Stimulated activated CD8-positive, alpha-beta memory T cell treated with anti-CD3 and anti-CD28 coated beads, Interleukin-15, amount 100 ng/mL, for 4 hours (primary cell): ENCODE measurements at regions not wholly inside any gene's neighbourhood (a gene's known extent, or its start where the extent isn't known, plus 50 kb on each side); places are given as distances from the start of the nearest gene placed in this dataset.

Source experiments
- DNase-seq, 2 donors: peaks; one replicate each; pipeline ENCODE4 v3.0.0-alpha.2; 2020; ENCODE audit warnings: low read depth in 2 of 2

DNA sequence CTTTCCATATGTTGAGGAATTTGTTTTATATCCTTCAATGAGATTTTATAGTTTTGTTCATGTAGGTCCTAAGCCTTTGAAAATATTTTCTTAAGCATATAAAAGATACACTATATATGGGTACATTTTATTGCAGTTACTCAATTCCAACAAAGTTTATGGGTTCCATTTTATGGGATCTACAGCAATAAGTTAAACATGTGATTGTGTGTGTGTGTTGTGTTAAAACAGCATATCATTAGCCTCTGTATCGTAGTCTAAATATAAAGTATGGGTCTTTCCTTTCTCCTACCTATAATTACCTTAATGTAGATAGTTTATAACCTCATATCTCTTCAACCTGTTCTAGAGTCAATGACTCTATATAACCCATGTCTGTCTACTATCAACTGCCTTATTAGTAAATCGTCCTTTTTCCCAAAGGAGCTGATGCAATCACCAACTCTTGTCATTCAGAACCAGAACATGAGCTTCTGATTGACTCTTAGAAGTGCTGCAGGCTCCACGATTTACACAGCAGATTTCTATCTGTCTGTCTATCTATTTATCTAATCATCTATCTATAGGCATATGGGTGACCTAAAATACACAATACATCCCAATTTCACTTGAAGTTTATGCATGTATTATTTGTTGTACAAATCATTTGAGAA is 512.6 kb upstream of the CBLB start:
- DNase-seq = no peak

DNA sequence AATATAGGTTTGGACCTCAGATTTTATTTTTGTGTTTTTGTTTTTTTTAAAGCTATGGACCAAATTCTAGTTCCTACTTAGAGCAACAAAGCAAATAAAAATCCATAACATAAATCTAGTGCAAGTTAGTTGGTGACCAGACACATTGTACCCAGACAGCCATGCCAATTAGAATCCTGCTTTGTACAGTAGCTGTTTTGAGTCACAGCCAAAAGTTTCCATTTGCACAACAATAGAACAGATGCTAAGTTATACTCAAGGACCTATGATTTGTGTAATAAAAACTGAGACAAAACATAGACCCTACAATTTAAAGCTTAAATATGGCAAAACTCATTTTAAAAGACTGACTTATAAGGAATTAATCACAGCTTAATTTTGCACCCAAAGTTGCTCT is 513.1 kb upstream of the CBLB start:
- no peak for DNase-seq

DNA sequence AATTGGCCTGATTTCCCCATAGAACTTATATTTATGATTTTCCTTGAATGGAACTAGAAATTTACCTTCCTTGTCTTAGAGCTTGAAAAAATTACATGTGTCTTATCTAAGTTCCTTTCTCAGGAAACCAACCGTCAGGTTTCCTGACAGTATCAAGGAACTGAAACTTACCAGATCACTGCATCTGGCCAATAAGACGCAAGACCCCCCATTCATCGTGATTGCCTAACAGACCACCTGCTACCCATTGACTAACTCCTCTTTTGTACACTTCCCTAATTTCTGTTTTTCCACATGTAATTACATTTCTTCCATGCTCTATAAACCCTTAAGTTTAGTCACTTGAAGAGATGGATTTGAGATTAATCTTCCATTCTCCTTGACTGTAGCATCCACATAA is 517.2 kb upstream of the CBLB start:
- DNase-seq = no peak

DNA sequence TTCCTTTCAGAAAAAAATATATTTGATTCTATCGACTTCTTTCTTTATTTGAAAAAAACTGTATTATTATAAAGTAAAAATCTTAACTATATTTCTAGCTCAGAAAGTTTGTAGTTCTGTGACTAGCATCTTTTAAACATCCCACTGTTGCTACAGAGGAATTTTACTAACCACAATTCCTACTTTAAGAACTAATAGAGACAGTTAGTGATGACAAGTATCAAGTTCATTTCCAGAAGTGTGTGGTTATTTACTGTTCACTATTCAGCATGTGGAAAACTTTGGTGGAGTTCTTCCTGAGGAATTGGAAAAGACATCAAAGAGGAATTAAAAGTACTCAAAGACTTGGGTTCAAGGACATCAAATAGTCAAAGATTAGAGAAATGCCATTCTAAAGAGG is 524.1 kb upstream of the CBLB start:
- no peak for DNase-seq

DNA sequence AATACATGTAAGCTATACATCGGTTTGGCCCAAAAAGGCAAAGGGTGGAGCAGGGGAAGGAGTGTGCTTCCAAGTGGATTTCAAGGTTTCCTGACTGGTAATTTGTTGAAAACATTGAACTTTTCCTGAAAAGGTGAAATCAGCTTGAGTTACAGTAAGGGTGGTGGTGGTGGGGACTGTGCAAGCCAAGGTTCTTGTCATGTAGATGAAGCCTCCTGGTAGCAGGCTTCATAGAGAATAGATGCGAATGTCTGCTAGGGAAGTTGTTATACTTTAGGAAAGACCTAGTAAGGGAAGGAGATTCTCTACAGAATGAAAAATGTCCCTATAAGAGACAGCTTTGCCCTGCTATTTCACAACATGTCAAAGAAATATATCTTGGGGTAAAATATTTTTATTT is 528.2 kb upstream of the CBLB start:
- DNase-seq = no peak

DNA sequence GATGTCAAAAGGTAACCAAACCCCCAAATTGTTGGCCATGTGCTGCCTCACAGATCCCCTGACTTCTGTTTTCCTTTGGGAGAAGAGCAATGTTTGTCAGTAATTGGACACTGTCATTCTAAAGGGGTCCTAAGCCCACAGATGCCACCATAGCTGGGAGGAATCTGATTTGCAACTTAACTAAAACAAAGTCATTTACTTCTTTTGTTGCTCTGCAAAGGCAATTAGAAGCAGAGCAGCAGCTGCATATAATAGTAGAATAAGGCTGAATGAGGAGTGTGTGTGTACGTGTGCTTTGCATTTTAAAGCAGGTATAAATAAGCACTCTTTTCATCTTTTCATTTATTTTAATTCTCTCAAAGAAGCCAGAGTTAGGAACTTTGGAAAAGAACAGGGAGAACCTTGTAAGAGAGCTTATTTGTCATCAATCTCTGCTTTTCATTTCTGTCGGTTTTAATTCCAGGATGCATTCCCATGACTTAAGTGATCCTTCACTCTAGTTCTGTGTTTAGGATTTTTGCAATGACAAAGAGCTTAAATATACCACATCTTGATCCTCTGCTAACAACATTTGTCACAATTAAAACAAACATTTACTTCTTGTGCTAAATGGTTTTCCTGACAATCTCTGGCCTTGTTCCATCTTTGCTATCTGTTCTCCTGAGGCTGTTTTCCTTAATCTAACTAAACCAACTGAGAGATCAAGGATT is 530.2 kb upstream of the CBLB start:
- DNase-seq = no peak

DNA sequence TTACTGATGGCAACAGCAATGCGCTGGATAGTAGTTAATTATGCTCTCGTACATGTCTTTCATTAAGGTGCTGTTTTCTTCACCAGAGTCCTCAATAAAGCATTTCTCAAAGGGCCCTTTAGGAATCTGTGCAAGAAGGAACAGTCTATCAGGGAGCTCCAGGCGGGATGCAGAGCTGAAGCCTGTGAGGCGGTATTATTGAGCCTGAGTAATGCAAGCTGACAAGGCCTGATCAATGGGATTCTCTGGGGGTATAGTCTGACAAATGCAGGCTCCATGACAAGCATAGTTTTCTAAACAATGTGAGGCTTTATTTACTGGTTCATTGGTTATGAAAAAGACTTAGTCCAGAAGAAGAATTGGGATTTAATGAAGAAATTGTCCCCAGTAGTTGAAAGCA is 530.9 kb upstream of the CBLB start:
- no peak for DNase-seq

DNA sequence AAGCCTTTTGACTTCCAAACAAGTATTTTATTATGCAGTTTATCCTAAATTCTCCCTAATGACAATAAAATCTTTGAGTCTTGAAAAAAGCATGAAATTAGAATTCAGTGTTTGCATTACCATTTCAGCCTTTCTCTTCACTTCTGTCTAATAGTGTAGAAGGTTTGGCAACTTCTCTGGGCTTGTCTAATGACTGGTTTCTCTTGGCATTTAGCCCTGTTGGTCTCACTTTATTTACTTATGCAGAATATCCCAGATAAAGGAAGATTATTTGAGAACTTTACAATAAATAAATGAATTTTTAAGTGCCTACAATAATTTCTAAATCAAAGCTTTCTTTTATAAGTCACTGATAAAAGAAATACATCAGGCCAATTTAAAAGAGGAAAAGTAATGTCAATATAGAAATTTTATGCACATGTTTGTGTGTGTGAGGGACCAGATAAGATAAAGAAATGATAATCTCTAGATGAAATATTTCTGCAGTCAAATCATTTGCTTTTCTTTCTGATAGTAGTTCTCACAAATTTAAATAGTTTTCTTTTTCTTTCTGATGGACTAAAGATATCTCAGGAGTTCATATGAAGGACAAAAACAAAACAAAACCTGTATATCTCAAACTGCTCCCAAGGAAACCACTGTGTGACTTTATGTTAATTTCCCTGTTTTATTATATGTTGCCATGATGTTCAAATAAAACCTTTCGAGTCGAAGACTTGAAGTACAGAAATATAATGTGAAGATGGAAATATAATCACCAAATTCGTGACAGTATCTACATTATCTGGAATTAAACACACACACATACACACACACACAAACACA is 533.1 kb upstream of the CBLB start:
- DNase-seq = no peak

DNA sequence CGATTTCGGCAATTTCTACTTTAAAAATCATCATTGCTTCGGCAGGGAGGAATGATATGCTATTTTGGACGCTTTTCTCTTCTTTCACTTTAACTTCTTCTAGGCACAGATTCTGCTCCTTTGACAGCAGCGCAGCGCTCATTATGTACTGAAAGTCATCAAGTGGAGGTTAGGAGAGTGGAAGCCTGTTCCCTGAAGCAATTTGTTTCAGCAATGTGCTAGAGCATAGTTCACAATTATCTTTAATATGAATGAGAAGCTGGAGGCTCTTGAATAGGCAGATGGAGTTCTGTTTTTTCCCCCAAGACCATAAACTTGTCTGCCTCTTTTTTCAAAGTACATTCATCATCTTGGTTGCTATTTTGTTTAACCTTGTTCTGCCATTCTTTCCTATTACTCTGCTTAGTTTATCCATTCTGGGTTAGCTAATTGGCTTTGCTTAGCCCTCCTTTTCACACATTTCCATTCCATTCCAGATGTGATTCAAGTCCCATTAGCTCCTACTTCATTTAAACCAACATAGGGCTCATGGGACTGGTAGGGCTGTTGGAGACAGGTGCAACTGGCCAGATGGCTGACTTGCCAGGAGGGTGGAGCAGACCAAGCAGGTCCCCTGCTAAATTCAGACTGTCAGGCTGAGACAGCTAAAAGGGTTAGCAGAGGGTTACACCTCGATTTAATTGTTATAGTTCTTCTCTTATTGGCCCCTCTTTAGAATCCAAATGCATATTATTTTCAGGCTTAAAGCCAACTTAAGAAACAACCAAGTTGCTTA is 534.7 kb upstream of the CBLB start:
- DNase-seq = no peak

DNA sequence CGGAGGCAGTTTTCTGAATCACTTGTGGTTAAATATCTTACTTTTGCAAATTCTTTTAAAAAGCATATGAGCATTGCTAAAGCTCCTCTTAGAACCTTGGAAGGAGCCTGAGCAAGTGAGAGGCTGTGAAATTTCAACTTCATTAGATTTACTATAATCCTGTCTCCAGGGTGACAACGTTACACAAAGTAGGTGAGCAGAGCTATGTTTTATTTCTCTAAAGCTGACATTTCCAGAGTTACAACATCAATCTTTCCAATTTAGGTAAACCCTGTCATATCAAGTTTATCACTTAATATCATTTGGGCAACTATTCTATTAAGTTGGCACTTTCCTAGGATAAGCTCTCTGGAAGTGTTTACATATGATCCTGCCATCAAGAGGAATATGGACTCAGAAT is 544.9 kb upstream of the CBLB start:
- DNase-seq = no peak

DNA sequence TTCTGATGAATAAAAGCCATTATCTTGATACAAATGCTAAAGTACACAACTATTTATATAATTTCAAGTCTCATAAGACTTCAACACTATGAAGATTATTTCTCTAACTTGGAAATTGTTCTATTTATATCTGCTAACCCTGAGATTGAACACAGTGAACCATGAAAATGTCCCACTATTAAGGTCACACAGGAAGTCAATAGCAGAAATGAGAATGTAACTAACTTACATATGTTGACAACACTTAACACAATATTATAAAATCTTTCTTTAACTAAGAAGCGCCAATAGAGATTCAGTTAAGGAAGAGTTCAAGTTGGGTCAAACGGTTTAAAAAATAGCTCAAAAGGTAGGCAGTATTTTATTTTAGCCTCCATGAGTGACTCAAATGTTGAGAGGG is 551.8 kb upstream of the CBLB start:
- DNase-seq = no peak

DNA sequence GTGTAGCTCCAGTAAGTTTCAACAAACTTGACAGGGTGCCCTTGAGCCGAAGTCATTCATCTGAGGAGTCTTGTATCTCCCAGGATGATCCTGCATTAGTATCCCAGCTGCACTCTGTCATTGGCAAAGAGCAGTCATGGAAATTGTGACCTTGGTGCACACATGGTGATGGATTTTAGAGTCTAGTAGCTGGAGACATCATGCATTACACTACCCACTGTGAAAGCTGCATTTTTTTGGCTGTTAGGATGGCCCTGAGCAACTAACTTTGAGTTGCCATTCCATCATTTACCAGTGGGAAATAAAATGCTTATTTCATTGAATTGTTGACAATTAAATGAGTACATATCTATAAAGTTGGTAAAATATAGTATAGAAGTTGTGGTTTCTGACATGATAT is 552.6 kb upstream of the CBLB start:
- DNase-seq = no peak

DNA sequence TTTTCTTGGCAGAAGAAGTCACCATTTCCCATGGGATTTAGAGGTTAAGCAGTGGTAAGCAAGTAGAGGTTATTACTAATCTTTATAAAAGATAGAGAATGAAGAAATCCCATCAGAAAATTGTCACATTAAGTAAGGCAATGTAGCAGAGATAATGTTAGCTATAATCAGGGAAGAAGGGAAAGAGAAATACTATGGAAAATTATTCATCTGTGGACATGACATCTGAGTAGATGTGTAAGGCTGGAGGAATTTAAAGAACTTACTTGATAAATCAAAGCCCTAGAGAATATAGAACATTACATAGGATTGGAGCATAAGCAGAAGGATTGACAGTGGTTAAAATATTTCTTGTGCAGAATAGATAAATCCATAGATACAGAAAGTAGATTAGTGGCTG is 553.1 kb upstream of the CBLB start:
- no peak for DNase-seq

DNA sequence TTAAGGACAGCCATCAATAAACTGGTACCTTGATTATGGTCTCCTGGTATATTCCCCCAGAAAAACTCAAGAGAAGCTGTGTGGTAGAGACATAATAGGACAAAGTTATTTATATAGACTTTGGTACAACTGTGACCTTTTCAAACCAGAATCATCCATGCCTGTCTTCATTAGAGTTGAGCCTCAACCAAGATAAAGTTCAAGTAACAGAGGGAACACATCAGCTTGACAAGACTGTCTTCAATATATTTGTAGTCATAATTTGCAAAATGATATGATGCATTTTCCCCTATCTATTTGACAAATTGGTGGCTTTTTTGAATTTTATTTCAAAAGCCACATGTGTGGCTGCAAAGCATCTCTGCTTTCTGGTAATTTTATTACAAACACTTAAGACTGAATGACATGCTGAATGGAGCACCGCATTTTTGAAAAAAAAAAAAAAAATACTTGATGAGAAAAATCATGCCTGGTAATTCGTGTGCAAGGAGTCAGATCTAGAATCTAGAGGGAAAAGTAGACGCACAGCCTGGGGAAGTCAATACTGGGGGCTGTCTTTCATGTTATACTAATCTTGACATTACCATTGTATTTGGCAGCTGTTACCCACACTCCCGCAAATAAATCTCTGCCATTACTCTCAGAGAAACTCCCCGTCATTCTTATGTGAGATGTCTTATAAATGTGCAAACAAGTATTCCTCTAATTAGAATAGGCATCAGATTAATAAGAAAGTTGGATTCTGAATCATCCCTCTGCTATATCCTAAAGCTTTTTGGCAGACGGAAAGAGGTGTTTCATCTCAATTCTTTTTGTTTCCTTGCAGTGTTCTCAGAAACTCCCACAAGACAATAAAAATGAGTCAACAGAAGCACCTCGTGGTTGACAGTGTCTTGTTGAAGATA is 554.8 kb upstream of the CBLB start:
- no peak for DNase-seq

DNA sequence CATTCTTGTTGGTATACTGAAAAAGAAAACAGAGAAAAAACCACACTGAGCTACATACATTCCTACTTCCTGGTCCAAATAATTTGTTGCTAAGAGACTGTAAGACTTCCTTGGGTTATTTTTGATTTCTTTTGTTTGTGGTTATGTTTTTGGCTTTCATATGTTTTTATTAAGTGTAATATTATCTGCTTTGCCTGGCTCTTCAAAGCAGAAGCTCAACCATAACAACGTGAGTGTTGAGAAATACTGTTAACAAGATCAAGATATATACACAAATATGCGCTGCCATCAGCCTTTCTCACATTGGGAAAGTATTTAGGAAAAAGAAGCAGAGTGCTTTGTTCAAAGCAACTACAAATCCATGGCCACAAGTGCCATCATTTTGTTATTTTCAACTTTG is 556.2 kb upstream of the CBLB start:
- no peak for DNase-seq

DNA sequence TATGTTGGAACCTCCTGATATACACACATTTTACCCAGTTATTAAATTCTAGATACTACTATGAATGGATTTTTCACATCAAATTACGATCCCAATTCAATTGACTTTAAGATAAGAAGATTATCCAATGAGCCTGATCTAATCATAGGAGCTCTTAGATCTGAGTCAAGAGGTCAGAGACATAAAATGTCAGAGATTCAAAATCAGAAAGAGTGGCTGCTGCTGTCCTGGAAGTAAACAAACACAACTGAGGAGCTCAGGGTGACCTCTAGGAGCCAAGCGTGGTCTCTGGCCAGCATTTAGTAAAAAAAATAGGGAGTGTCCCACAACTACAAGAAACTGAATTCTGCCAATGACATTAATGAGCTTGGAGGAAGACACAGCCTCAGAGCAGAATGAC is 557.1 kb upstream of the CBLB start:
- DNase-seq = no peak

DNA sequence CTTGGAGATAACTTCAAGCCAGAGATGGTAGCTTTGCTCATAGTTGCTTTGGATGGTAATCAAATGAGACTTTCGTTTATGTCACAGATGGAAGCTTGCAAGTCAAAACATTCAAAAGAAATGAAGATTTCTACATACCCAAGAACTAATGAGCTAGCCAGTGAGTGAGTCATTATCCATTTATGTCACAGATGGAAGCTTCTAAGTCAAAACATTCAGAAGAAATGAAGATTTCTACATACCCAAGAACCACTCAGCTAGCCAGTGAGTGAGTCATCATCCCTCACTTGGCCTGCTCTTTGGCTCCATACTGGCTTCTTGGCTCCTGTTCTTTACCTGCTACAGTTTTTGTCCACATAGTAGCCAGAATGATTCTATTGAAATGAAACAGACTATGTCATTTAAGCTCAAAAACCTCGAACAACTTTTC is 559.8 kb upstream of the CBLB start:
- no peak for DNase-seq

DNA sequence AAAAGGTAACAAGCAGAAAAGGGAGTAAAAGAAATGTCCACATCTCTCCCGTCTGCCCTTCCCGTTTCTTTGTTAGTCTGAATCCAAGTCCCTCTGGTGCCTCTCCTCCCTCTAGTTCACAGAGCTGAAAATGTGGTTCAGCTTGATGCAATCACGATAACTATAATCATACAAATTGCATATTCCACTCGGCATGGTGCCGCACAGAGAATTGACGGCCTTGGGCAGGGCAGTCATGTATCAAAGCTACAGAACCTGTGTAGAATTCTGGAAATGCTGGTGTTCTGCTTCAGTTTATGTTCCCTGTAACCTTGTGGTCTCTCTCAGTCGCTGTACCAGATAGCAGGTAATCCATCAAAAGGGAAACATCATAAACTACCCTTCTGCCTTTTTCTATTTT is 562.9 kb upstream of the CBLB start:
- DNase-seq = no peak

DNA sequence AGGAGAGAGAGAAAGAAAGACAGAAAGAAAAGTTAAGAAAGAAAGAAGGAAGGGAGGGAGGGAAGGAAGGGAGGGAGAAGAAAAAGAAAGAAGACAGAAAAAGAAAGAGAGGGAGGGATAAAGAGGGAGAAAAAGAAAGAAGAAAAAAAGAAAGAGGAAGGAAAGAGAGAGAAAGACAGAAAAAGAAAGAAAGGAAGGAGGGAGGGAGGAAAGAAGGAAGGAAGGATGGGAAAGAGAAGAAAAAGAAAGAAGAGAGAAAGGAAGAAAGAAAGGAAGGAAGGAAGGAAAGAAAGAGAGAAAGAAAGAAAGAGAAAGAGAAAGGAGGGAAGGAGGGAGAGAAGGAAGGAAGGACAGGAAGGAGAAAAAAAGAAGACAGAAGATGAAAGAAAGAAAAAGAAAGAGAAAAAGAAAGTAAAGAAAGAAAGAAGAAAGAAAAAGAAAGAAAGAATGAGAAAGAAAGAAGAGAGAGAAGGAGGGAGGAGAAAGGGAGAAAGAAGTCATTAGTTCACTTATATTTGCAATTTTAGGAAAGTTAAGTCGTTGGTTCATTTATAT is 567.2 kb upstream of the CBLB start:
- no peak for DNase-seq

DNA sequence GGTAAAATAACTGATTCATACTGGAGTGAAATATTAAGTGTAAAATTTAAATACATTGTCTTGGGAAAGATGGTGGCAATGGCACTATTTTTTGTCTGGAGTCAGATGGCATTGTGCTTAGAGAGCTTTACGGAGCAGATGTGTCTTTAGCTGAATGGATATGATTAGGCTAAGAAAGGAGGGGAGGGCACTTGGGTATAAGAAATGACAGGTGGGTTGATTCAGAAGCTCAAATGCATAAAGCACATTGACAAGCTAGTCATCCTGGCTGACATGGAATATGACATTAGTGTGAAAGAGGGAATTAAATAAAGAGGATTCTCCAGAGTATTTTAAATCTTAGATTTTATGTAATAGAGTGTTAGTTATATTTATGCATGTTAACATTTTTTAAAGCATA is 570.1 kb upstream of the CBLB start:
- DNase-seq = no peak

DNA sequence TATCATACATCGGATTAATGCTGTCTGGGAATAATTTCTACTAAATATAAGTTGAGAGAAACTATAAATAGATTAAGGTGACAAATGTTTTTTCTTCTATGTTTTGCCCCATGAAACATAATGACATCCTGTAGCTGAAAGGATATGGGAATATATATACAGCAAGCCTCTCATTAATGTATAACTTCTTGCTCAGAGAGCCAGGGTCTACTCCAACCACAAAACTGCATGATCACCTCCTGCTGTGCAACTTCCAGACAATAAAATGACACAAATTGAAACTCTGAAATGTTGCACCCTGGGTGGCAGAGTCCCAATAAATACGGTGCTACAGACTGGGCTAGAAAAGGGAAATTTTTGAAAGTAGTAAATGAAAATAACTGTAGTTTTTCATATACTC is 571.9 kb upstream of the CBLB start:
- DNase-seq = no peak
